NCI-H2107 (cell line): ENCODE measurements at regions not wholly inside any gene's neighbourhood (a gene's known extent, or its start where the extent isn't known, plus 50 kb on each side); places are given as distances from the start of the nearest gene placed in this dataset.
"Not testable (repeated sequence)": the region's sequence is repeated elsewhere in the genome, so short reads cannot be mapped to it uniquely, and the experiment has no call there.

Experiments
- DNase-seq: peaks from one replicate; lab custom pipeline; 2025; lab: John Stamatoyannopoulos, UW

DNA sequence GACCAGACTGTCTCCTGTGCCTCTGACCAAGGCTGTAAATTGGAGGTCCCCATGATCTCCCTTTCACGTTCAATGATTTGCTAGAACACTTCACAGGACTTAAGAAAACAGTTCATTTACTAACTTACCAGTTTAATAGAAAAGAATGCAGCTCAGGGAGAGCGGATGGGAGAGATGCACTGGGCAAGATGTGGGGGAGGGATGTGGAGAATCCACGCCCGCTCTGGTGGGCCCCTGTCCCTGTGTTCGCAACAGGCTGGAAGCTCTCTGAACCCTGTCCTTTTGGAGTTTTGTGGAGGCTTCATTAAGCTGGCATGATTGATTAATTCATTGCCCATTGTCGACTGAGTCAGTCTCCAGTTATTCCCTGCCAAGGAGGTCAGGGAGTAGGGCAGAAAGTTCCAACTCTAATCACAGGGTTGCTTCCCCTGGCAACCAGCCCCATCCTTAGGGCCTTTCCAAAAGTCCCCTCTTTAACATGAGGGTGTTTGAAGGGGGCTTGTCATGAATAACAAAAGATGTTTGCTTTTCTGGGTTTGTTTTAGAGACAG, 257.1 kb downstream of the ACKR3 start:
- DNase-seq = no peak

DNA sequence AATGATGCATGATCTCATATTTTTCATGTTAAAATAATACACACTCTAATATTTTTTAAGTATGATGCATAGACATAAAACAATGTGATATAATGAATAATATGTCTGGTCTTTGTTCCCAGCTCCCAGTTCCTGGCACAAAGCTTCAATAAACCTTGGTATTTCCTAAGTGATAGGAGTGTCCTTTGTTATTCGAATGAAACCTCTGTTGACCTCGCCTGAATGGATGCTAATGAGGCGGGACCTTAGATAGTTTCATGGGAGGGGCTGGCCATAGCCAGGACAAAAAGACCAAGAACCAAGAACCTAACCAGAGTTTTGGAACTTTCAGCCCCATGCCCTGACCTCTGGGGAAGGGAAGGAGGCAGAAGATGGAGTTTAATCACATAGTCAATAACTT, 257.7 kb upstream of the COPS8 start:
- no peak for DNase-seq

DNA sequence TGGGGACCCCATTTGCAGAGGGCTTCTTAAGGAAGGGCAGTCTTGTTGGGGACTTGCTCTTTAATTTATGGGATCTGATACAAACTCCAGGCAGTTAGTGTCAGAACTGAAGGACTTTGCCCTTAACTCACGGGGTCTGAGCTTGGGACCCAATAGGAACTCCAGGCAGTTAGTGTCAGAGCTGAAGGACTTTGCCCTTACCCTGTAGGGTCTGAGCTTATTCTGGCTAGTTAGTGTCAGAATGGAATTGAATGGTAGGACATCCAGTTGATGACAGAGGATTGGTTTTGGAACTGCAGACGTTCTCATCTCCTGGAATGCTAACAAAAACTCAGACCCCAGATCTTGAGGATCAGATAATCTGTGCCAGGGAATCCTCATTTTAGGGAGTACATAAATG, 256.9 kb upstream of the COPS8 start:
- no peak for DNase-seq

DNA sequence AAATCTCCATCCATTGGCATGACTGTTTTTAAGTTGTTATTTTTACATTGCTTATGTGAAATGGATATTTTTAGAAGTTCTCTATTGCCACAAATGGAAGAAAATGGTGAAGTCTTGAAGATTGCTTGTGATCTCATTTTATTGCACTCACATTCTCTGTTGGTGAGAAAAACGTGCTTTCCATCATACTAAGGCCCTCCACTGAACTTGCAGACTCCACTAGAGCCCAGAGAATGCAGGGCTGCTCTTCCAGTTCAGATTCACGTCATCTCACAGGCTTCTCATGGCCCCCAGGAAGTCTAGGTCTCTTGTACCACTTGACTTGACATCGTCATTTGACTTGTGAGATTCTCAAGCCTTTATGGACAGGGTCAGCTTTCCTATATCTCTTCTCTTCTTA, 254.8 kb upstream of the COPS8 start:
- no peak for DNase-seq

DNA sequence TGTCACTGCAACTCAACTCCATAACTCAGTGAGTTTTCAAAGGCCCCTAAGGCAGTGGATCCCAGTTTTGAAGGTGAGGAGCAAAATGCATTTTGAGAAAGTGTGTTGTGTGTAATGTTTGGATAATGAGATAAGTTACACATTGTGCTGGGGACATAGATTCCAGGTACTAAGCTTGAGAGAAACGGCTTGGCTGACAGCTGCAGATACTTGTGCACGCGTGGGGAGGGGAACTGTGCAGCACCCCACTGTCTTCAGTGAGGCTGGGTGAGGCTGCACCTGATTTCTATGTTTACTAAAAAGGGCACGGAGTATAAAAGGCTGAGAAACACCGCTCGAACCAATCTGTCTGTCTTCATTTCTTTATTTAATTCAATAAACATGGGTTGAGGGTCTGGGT, 254.0 kb upstream of the COPS8 start:
- no peak for DNase-seq

DNA sequence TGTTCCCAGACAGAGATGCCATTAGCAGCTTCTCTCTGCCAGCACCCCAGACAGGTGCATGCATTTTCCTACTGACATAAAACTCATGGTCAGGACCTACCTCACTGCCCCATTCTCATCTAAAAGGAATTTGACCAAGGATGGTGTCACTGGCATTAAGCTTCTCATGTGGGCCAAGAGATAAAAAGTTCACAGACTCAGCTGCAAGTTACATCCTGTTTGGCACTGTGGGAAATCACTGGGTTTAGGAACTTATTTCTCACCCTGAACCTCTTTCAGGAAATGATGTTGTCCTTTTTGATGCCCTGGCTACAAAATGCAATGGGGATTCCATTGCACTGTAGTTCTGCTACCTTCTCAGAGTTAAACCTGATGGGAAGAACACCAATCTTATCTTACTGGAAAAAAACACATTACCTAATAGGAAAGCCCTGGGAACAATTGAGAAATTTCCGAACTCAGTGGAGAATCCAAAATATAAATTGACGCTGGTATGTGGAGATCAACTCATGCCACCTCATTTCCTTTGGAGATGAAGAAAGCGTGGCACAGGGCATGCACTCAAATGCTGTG, 252.1 kb upstream of the COPS8 start:
- DNase-seq = no peak

DNA sequence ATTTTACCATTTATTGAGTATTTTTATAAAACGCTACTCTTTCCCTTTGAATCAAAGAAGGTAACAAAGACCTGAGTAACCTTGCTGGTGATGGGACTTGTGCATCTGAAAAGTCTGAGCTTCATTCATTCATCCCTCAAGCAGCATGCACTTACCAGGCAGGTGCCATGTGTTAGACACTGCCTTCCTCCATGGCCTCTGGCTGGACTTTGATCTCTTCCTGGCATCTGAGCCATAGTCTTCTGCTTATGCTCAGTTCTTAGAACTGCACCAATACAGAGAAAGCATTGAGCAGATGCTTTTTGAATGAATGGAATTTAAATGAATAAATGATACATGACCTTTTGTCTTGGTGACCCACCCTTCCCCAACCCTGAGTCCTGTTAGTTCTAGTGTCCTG, 251.4 kb upstream of the COPS8 start:
- DNase-seq = no peak

DNA sequence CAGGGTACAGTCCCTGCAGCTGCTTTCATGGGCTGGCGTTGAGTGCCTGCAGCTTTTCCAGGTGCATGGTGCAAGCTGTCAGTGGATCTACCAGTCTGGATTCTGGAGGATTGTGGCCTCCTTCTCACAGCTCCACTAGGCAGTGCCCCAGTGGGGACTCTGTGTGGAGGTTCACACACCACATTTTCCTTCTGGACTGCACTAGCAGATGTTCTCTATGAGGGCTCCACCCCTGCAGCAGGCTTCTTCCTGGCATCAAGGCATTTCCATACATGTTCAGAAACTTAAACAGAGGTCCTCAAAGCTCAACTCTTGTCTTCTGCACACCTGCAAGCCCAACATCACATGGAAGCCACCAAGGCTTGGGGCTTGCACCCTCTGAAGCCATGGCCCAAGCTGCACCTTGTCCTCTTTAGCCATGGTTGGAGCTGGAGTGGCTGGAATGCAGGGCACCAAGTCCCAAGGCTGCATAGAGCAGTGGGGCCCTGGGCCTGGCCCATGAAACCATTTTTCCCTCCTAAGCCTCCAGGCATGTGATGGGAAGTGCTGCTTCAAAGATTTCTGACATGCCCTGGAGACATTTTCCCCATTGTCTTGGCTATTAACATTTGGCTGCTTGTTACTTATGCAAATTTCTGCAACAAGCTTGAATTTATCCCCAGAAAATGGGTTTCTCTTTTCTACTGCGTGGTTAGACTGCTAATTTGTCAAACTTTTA, 250.2 kb upstream of the COPS8 start:
- no peak for DNase-seq

DNA sequence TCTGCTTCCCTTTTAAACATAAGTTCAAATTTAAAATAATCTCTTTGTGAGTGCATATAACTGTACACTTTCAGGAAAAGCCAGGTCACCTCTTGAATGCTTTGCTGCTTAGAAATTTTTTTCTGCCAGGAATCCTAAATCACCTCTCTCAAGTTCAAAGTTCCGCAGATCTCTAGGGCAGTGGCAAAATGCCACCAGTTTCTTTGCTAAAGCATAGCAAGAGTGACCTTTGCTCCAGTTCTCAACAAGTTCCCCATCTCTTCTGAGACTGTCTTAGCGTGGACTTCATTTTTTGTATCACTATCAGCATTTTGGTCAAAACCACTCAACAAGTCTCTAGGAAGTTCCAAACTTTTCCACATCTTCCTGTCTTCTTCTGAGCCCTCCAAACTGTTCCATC, 249.7 kb upstream of the COPS8 start:
- not testable (repeated sequence) for DNase-seq

DNA sequence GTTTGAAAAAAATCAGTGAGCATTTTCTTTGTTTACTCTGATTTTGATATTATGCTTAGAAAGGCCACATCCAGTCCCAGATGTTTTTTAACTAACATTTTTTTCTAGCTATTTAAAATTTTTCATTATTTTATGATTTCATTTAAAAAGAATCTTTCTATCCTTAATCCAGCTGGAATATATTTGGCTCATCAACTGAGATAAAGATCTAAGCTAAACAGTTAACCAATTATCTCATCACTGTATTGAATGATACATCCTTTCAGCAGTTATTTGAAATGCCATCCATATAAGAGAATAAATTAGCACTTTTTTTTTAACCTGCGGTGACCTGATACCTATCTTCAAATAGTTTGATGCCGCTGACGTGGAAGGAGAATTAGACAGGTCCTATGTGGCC, 245.5 kb upstream of the COPS8 start:
- no peak for DNase-seq

DNA sequence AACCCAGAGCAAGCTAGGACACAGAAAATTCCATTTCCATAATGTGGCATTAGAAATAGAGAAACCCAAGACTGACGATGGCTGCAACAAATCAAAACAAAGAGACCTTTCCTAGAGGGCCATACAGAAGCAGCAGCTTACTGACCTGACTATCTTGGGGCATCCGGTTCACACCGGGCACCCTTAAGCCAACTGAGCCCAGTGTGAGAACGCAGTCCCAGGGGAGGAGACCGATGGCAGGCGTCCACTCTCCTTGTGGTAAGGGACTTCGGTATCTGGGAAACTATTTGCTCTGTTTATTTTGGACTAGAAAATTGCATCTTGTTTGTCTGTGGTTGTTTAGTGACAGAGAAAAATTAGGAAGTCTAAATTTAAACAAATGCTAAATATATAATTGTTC, 244.8 kb upstream of the COPS8 start:
- DNase-seq = no peak

DNA sequence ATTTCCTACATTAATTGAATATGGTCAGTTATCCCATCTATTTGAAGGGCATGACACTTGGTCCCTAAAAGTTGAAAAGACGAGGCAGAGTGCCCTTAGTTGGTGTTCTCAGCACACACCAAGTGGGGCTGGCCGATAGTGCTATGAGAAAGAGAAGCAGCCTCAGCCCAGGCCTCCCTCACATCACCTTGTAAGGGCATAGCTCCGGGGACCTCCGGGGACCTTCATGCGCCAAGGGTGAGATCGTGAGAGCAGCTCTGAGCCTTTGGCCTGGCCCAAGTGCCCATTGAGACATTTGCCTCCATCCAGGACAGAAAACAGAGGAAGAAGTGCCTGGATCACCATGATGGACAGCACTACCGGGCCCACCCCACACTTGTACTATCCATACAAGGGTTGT, 244.3 kb upstream of the COPS8 start:
- no peak for DNase-seq

DNA sequence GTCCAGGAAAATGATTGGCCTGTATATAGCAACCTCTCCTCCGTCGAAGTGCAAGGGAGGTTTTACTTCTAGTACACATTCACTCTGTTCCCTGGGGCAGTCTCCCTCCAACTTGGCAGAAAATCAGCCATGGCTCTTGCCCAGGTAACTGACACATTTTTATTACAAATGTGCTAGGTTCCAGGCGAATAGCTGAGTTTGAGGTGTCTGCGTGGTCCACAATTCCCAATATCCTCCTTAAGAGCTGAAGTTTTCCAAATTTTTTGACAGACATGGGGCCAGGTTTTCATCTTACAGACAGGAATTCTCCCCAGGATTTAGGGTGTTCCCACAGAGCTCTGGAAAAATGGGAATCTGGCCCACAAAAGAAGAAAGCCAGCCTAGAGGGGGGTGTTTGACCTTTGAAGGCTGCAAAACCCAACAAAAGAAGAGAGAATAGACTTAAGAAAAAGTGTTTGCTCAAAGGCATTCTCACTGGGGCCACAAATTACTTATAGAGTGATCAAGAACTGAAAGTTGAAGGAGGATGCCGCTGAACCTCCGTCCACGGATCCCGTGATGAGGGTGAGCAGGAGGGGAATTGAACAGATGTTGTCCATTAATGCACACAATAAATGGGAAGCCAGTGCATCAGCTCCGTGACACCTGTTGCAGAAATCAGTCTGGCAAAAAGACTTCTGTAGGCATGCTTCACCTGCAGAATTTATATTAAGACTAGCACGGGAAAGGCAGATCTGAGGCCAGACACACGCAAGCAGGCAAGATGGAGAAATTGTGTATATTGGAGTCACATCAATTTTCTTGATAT, 242.3 kb upstream of the COPS8 start:
- no peak for DNase-seq

DNA sequence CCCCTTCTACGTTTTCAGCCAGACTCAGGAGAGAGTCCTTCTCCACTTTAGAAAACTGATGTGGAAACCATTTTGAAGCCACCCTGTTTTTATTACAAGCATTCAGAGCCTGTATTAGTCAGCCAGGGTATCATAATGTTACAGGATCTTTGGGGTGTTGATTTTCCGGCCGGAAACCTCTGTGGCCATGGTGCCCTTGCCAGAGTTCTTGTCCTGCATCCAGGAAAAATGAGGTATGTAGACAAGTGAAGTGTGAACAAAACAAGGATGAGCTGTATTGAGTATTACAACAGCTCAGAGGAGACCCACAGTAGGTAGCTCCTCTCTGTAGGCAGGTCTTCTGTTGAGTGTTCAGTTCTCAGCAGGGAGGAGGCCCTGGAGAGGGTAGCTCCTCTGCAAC, 241.0 kb upstream of the COPS8 start:
- DNase-seq = no peak

DNA sequence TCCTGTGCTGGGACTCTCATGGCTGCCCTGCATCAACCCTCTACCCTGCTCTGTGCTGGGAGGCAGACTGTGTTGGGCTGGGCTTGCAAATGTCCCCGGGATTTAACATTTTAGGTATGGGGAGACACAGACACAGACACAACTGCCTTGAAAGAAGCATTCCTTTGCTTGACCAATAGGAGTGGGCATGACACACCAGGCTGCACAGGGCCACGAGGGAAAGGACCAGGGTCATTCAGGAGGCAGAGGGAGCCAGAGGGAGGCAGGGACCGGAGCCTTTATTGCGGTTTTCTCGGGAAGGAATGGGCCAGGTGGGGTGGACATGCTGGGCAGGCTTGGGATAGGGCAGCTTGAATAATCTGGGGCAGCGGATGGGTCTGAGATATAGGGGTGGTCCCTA, 238.7 kb upstream of the COPS8 start:
- no peak for DNase-seq

DNA sequence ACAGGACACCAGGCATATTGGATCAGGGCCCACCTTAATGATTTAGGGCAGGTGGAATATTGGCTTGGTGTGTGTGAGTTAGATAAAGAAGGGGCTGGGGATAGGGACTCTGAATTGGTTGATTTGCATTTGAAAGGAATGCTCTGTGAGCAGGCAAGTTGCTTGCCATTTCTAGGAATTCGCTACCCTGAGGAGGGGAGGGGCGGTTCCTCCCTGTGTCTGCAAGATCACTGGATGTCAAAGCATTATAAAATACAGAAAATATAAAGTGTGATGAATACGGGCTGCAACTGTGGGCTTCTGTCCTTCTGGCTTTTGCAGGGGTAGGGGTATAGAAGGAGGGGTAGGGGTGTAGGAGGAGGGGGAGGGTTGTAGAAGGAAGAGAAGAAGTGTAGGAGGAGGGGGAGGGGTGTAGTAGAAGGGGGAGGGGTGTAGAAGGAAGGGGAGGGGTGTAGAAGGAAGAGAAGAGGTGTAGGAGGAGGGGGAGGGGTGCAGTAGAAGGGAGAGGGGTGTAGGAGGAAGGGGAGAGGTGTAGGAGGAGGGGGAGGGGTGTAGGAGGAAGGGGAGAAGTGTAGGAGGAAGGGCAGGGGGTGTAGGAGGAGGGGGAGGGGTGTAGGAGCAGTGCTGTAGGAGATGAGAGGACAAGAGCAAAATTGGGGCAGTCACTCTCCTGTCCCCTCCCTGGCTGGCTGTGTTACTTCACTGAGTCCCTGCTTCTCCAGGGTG, 238.0 kb upstream of the COPS8 start:
- no peak for DNase-seq

DNA sequence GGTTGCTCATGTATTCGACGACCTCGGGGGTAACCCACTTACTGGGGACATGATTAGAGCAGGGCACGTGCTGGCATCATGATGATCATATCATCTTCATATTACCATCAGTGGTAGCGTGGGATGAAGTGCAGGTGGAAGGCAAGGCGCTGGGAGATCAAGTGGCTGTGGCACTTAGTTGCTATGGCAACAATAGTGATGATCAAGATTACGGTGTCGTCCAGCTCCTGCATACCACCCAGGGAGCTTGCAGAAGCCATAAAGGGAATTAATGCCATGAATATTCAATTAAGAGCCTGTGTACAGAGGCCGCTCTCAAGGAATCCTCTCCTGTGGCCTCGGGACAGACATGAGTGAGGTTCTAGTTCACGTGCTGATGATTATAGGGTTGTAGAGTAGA, 237.2 kb upstream of the COPS8 start:
- no peak for DNase-seq

DNA sequence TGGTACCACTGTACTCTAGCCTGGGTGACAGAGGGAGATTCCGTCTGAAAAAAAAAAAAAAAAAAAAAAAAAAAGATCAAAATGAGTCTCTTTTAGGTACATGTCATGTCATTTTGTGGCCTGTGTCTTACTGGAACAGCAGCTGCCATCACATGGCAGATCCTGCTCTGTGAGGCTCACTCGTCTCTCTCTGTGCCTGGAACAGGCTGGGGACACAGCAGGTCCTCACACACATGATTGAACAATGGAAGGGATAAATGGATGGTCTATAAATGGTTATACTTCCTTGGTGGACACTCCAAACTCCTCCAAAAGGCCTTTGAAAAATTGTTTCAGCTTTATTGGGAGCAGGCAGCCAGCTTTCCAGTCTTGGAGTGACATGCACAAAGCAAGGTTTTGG, 236.2 kb upstream of the COPS8 start:
- DNase-seq = no peak

DNA sequence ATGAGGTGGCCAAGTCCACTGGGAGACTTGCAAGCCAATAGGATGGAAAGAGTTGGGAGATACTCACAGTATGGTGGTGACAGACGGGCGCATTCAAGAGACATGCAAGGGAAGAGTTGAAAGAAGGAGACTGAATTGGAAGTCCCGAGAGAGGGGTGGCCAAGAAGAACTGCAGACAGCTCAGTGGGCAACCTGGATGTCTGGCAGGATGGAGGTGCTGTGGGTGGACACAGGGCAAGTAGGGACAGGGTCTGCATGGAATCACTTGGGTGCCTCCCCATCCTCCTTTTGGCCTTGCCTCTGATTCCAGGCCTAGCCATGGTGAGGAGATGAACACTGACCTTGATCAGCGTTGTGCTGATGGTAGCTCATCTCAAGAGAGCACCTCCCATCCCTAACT, 235.7 kb upstream of the COPS8 start:
- DNase-seq = no peak

DNA sequence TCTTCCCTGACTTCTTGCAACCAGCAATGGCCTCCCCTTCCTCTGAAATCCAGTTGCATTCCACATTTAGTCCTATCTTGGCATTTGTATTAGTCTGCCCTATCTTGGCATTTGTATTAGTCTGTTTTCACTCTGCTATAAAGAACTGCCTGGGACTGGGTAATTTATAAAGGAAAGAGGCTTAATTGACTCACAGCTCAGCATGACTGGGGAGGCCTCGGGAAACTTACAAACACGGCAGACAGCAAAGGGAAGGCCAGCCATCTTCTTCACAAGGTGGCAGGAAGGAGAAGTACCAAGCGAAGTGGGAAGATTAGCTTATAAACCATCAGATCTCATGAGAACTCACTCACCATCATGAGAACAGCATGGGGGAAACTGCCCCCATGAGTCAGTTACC, 234.5 kb upstream of the COPS8 start:
- no peak for DNase-seq

DNA sequence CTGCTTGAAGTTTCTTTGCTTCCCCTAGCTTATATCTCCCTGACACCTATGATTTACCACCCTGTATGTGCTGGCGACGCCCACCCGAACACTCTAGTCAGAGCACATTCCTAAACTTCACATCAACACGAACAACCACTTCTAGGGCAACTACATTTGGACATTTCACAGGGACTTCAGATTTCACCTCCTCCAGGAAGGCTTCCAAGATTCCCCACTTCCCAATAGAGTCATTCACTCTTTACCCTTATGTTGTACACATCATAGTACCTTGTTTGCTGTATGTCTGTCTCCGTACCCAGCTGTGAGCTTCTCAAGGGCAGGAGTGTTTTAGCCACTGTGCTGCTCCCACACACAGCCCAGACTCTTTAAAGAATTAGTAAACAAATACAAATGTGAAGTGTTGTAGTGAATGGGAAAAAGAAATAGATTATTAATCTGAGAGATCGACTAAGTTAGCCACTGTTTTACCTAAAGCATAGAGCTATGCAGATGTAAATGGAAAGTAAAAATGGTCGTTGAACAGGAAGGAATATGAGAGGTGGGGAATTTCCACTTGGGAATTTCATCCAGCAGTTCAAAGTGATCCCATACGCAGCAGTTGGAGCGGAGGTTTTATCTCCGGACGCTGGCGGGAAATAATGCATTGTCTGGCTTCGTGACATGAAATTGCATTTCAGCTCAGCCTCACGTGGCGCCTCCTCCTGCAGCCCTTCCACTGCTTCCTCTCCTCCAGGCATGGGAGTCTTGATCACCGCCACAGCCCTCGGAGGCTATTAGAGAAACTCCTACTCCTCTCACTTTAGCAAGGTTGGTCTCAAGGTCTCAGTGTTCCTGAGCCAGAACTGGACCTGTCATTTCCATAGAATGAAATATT, 233.4 kb upstream of the COPS8 start:
- DNase-seq = no peak

DNA sequence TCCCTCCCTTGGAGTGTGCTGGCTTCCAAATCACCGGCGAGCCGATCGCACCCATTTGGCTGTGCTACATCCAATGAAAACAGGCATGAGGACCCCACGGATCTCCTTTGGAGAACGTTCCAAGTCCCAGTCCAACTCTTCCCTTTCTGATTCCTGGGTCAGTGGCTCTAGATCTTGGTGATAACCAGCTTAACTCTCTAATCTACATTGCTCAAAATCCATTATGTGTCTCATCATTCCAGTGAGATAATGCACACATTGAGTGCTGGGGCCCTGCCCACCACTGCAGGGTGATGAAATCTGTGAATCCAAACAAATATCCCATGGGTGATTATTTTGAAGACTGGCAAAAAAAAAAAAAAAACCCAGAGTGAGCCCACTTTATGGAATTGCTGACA, 232.7 kb upstream of the COPS8 start:
- DNase-seq = no peak
